Testis (tissue), 2 donors: ENCODE measurements at regions not wholly inside any gene's neighbourhood (a gene's known extent, or its start where the extent isn't known, plus 50 kb on each side); places are given as distances from the start of the nearest gene placed in this dataset.

Source experiments
- POLR2A ChIP-seq: fragments of 450-650 bp; IDR thresholded peaks from one replicate; pipeline ENCODE4 v1.6.1; 2017; ENCODE audit warnings: antibody characterized with exemption, mild to moderate bottlenecking, moderate library complexity
- TF ChIP-seq, protein P1 (sequence below), 3 experiments: fragments of 450-650 bp in 2 of 3; fragments of 200-600 bp in 1 of 3; sonication (generic) in 1 of 3; IDR thresholded peaks; one replicate each; pipeline ENCODE4 v1.5.1; 2016 to 2019; ENCODE audit warnings: antibody characterized with exemption in 3 of 3, mild to moderate bottlenecking in 2 of 3, moderate library complexity in 1 of 3

DNA sequence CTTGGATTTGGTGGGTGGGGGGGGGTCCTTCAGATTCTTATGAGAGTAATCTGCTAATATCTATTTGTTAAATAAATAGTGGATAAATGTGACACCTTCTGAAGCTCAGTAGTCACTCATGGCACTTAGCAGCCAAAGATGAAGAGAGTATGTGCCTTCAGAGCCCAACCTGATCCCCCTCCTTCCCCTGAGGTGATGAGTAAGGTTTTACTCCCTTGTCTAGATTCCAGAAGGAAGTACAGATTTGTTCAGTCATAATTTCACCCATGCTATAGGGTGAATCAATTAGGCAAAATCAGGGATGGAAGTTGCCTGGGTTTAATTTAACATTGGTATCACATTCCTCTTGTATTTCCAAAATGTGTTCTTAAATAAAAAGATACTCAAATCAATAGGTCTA is 340.3 kb upstream of the ATP2B1 start:
- TF ChIP-seq, protein P1, sequence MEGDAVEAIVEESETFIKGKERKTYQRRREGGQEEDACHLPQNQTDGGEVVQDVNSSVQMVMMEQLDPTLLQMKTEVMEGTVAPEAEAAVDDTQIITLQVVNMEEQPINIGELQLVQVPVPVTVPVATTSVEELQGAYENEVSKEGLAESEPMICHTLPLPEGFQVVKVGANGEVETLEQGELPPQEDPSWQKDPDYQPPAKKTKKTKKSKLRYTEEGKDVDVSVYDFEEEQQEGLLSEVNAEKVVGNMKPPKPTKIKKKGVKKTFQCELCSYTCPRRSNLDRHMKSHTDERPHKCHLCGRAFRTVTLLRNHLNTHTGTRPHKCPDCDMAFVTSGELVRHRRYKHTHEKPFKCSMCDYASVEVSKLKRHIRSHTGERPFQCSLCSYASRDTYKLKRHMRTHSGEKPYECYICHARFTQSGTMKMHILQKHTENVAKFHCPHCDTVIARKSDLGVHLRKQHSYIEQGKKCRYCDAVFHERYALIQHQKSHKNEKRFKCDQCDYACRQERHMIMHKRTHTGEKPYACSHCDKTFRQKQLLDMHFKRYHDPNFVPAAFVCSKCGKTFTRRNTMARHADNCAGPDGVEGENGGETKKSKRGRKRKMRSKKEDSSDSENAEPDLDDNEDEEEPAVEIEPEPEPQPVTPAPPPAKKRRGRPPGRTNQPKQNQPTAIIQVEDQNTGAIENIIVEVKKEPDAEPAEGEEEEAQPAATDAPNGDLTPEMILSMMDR (IDR thresholded peaks at IDR 0.05) = no peak
- TF ChIP-seq POLR2A = no peak
